ENCODE measurements at regions not wholly inside any gene's neighbourhood (a gene's known extent, or its start where the extent isn't known, plus 50 kb on each side); places are given as distances from the start of the nearest gene placed in this dataset.

DNA sequence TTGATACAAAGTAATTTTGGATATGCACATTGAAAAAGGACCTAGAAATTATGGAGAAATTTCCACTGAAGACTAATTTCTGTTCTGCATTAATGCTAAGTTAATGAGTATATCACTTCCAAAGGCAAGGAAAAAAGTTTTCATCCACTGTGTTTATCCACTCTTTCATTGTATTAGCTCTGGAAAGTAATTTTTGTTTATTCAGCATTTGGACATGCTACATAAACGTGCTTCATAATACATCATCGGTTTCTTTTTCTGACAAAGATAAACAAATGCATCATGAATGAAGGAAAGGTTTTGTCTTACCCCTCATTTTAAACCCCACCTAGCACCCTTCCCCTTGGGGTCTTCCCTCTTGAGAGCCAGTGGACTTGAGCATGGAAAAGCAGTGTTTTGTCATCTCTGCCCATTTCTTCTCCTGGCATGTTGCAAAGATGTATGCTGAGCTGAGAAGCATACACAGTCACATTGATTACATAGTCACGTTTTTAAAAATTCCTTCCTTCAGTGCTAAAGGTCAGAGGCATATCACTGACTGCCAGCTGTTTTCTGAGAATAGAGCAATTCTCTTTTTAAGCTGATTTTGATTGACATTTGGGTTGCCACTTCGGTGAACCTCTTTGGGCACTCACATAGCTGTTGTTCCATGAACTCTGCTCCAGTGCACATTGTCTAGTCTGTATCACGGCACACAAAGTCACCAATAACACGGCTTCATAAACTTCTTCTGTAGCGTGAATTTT lies 65.9 kb upstream of the C7orf33 start:
- Mint-ChIP-seq H3K9me3 (no peaks in the 10 kb centered on the region), H3K27me3 (peaks cover 37 to 42% of the 10 kb centered on the region in 2 donors), H3K27ac (no peak overlapping the region), H3K4me1 (peaks cover 17 to 28% of the 10 kb centered on the region in 2 donors), H3K4me3 (peak overlapping the region in 1 of 2 donors; percentile 7), H3K36me3 (peaks cover 0 to 2% of the 10 kb centered on the region in 2 donors)
- ATAC-seq (replicated peaks) (peak; percentile 22 to 56), DNase-seq (no peak)

DNA sequence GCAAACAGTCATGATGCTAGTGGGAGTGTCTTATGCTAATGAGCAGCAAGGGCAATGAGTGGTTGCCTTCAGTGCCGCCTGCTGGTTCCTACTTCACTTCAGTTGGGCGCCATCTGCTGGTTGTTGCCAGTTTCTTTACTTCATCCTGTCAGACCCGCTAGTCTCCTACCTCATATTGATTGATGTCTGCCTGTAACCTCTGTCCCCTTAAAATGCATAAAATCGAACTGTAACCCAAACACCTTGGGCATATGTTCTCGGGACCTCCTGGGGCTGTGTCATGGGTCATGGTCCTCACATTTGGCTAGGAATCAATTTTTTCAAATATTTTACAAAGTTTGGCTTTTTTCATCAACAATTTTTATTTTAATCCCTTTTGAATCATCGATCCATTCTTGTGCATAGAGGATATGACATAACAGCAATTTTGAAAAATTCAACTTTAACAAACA lies 62.8 kb upstream of the C7orf33 start:
- ATAC-seq (replicated peaks) (peak; percentile 96 to 98), DNase-seq (peak; percentile 79)
- Mint-ChIP-seq H3K4me3 (no peak overlapping the region), H3K36me3 (no peaks in the 10 kb centered on the region), H3K9me3 (no peaks in the 10 kb centered on the region), H3K4me1 (peaks cover 17 to 26% of the 10 kb centered on the region in 2 donors), H3K27ac (no peak overlapping the region), H3K27me3 (peaks cover 28 to 36% of the 10 kb centered on the region in 2 donors)

DNA sequence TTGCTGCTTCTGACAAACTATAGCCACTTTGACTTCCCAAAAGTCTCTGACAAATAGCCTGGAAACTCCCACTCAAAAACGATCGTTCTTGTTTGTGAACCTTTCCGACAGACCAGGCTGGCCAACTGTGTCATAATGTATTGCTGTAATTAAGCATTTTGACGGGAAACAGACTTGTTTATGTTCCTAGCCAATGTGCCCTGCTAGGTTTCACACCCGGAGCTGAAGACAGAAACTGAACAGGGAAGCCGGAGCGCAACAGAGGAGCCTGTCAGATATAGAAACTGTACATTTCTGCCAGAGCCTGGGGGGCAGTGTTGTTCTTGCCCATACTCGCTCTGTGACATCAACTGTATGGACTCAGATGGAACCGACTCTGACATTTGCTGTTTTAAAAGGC lies 55.3 kb upstream of the C7orf33 start:
- Mint-ChIP-seq H3K27me3 (peaks cover 24 to 30% of the 10 kb centered on the region in 2 donors), H3K9me3 (no peaks in the 10 kb centered on the region), H3K36me3 (no peaks in the 10 kb centered on the region), H3K4me1 (peaks cover 7 to 9% of the 10 kb centered on the region in 2 donors), H3K27ac (peak overlapping the region; percentile 63), H3K4me3 (peak overlapping the region; percentile 79 to 81)
- DNase-seq (peak; percentile 18), ATAC-seq (replicated peaks) (peak; percentile 91 to 97)

DNA sequence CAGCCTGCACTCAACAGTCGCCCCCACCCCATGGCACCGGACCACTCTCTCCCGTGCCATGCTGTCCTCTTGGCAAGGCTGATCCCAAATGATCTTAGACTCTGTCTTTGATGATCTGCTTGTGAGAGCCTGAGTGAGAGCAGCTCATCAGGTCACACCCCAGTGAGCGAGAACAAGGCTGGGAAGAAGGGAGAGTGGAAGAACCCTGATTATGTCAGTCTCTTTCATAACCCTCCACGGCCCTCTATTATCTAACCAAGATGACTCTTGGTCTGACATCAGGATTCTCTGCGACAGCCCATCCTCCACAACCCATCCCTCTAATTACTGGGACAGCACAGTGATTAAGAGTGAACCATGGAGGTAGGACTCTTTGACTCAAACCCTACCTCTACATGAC lies 53.1 kb upstream of the C7orf33 start:
- DNase-seq = no peak
- Mint-ChIP-seq H3K4me1 (peaks cover 7 to 9% of the 10 kb centered on the region in 2 donors), H3K4me3 (no peak overlapping the region), H3K36me3 (no peaks in the 10 kb centered on the region), H3K27me3 (peaks cover 8 to 22% of the 10 kb centered on the region in 2 donors), H3K27ac (no peak overlapping the region), H3K9me3 (no peaks in the 10 kb centered on the region)
- no peak for ATAC-seq (replicated peaks)

DNA sequence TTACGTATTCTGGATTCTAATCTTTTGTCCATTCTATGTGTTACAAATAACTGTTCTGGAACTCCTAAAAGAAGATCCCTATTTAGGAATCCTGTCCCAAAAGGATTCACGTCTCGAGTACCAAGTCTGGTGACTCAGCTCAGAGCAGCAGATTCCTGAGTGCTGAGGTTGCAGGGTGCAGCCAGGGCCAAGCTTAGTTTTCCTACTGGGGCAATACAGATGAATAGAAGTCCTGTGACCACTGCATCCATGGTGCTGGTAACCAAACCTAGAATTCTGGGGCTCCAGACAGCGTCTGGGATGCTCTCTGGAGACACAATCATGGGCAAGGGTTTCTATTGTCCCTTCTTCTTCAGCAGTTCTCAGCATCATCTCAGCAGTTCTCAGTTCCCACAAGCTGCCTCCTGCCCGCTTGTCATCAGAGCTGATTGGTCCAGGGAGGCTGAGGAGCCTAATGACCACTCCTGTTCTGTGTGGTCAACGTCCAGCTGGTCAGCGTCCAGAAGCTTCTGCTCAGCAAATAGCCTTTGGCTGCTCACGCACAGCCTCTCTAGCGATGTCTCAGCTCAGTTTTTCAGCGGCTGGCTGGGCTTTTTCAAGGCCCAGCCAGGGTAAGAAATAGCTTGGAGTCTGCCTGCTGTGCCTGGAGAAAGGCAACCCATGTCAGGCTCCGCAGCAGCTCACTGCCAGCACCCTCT lies 50.4 kb upstream of the C7orf33 start:
- no peaks in the 10 kb centered on the region for H3K36me3 Mint-ChIP-seq
- H3K27me3 Mint-ChIP-seq = peaks cover 8 to 19% of the 10 kb centered on the region in 2 donors
- ATAC-seq (replicated peaks) (no peak), DNase-seq (no peak)
- no peak overlapping the region for H3K4me3 Mint-ChIP-seq
- no peak overlapping the region for H3K27ac Mint-ChIP-seq
- H3K4me1 Mint-ChIP-seq = peaks cover 5 to 6% of the 10 kb centered on the region in 2 donors
- H3K9me3 Mint-ChIP-seq = no peaks in the 10 kb centered on the region
